Epithelial cell of esophagus (primary cell): ENCODE measurements at regions not wholly inside any gene's neighbourhood (a gene's known extent, or its start where the extent isn't known, plus 50 kb on each side); places are given as distances from the start of the nearest gene placed in this dataset.
"Not testable (repeated sequence)": the region's sequence is repeated elsewhere in the genome, so short reads cannot be mapped to it uniquely, and the experiment has no call there.

Experiments used
- DNase-seq: peaks from one replicate; pipeline ENCODE4 v3.0.0; 2010; ENCODE audit warnings: low read depth
- H3K4me3 ChIP-seq: 2 replicates; pipeline ENCODE4 v1.5.1; 2011; ENCODE audit warnings: mild to moderate bottlenecking, low read length, control low read depth
- CTCF ChIP-seq: IDR thresholded peaks from 2 replicates; pipeline ENCODE4 v1.5.1; 2011; ENCODE audit warnings: low read depth, mild to moderate bottlenecking, low read length, control low read depth, inconsistent platforms; ENCODE audit not compliant: insufficient read depth; ENCODE audit errors: missing control alignments

GRCh38 chrX:108947205-108947604 is 210.8 kb upstream of the IRS4 start:
- DNase-seq = no peak
- no peak for TF ChIP-seq CTCF
- no peak overlapping the region for H3K4me3 ChIP-seq

GRCh38 chrX:108946531-108946930 is 210.2 kb upstream of the IRS4 start:
- DNase-seq = no peak
- no peak overlapping the region for H3K4me3 ChIP-seq
- no peak for TF ChIP-seq CTCF

- no peak for TF ChIP-seq CTCF
- peak; percentile 14 for DNase-seq
- H3K4me3 ChIP-seq = no peak overlapping the region
Measured at GRCh38 chrX:108945883-108946523, 209.6 kb upstream of the IRS4 start.

- no peak overlapping the region for H3K4me3 ChIP-seq
- no peak for DNase-seq
- TF ChIP-seq CTCF = no peak
Measured at GRCh38 chrX:108914791-108915190, 178.4 kb upstream of the IRS4 start.

GRCh38 chrX:108903831-108904230 is 167.5 kb upstream of the IRS4 start:
- not testable (repeated sequence) for H3K4me3 ChIP-seq, DNase-seq

- H3K4me3 ChIP-seq = no peak overlapping the region
- DNase-seq = no peak
- TF ChIP-seq CTCF = no peak
Measured at GRCh38 chrX:108900333-108900732, 164.0 kb upstream of the IRS4 start.

- DNase-seq, H3K4me3 ChIP-seq: not testable (repeated sequence)
Measured at GRCh38 chrX:108896349-108896748, 160.0 kb upstream of the IRS4 start.

GRCh38 chrX:108892501-108892900 is 156.1 kb upstream of the IRS4 start:
- DNase-seq = peak; percentile 27
- no peak for TF ChIP-seq CTCF
- no peak overlapping the region for H3K4me3 ChIP-seq
